Neural crest cell (in vitro differentiated cells): ENCODE measurements at regions not wholly inside any gene's neighbourhood (a gene's known extent, or its start where the extent isn't known, plus 50 kb on each side); places are given as distances from the start of the nearest gene placed in this dataset.

Experiments used
- DNase-seq: peaks from one replicate; pipeline ENCODE4 v3.0.0; 2021; ENCODE audit warnings: low read depth, mixed read lengths, low spot score
- H3K27ac Mint-ChIP-seq: one replicate; pipeline ENCODE4 v1.8.0; 2021; ENCODE audit warnings: mild to moderate bottlenecking, mixed read lengths; ENCODE audit not compliant: unreplicated experiment
- H3K27me3 Mint-ChIP-seq: 2 replicates; pipeline ENCODE4 v1.8.0; 2021; ENCODE audit warnings: low read depth, mild to moderate bottlenecking, mixed read lengths
- H3K36me3 Mint-ChIP-seq: 2 replicates; pipeline ENCODE4 v1.8.0; 2021; ENCODE audit warnings: low read depth, mild to moderate bottlenecking, mixed read lengths
- H3K4me1 Mint-ChIP-seq: 2 replicates; pipeline ENCODE4 v1.8.0; 2021; ENCODE audit warnings: mixed read lengths
- H3K4me3 Mint-ChIP-seq: one replicate; pipeline ENCODE4 v1.8.0; 2021; ENCODE audit warnings: mild to moderate bottlenecking, mixed read lengths
- H3K9me3 Mint-ChIP-seq: 2 replicates; pipeline ENCODE4 v1.8.0; 2021; ENCODE audit warnings: mixed read lengths
- CTCF ChIP-seq: fragments of 200-600 bp; sonication (generic); conservative IDR thresholded peaks from 2 replicates; pipeline ENCODE4 v1.5.0; 2021; ENCODE audit warnings: antibody characterized with exemption, mild to moderate bottlenecking

GRCh38 chr5:26227245-26227644 is 811.1 kb downstream of the CDH9 start:
- H3K4me3 Mint-ChIP-seq: no peak overlapping the region
- TF ChIP-seq CTCF: no peak
- no peaks in the 10 kb centered on the region for H3K27me3 Mint-ChIP-seq
- no peaks in the 10 kb centered on the region for H3K4me1 Mint-ChIP-seq
- DNase-seq: no peak
- H3K9me3 Mint-ChIP-seq: peaks cover 14% of the 10 kb centered on the region
- H3K27ac Mint-ChIP-seq: no peak overlapping the region
- peaks cover 24% of the 10 kb centered on the region for H3K36me3 Mint-ChIP-seq

- H3K4me1 Mint-ChIP-seq: no peaks in the 10 kb centered on the region
- TF ChIP-seq CTCF: no peak
- no peak overlapping the region for H3K27ac Mint-ChIP-seq
- H3K27me3 Mint-ChIP-seq: no peaks in the 10 kb centered on the region
- DNase-seq: no peak
- no peaks in the 10 kb centered on the region for H3K36me3 Mint-ChIP-seq
- H3K9me3 Mint-ChIP-seq: no peaks in the 10 kb centered on the region
- no peak overlapping the region for H3K4me3 Mint-ChIP-seq
Measured at GRCh38 chr5:26205121-26205520, 833.3 kb downstream of the CDH9 start.

DNA sequence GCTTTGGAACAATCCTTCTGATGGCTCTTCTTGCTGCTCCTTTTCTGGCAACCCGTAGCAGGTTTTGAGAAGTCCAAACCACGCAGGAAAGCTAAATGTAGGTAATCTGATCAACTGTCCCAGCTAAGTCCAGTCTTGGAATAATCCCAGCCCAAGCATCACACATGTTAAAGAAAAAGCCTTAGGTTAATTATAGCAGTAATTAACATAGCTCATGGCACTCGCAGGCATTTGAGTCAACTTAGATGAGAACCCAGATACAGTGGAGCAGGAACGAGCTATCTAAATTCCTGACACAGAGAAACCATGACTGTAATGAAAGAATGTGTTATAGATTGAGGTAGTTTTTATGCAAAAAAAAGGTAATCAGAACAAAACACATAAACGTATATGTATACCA is 844.8 kb downstream of the CDH9 start:
- H3K4me1 Mint-ChIP-seq: no peaks in the 10 kb centered on the region
- H3K36me3 Mint-ChIP-seq: no peaks in the 10 kb centered on the region
- no peak overlapping the region for H3K27ac Mint-ChIP-seq
- no peak for DNase-seq
- no peak for TF ChIP-seq CTCF
- no peak overlapping the region for H3K4me3 Mint-ChIP-seq
- no peaks in the 10 kb centered on the region for H3K27me3 Mint-ChIP-seq
- H3K9me3 Mint-ChIP-seq: no peaks in the 10 kb centered on the region

GRCh38 chr5:26192486-26192885 is 845.9 kb downstream of the CDH9 start:
- no peak for TF ChIP-seq CTCF
- Mint-ChIP-seq H3K4me3 (no peak overlapping the region), H3K9me3 (no peaks in the 10 kb centered on the region), H3K27me3 (no peaks in the 10 kb centered on the region), H3K36me3 (no peaks in the 10 kb centered on the region), H3K4me1 (no peaks in the 10 kb centered on the region), H3K27ac (no peak overlapping the region)
- DNase-seq: no peak

GRCh38 chr5:26181582-26181981 is 856.8 kb downstream of the CDH9 start:
- Mint-ChIP-seq H3K4me3 (no peak overlapping the region), H3K27ac (no peak overlapping the region), H3K4me1 (no peaks in the 10 kb centered on the region), H3K36me3 (no peaks in the 10 kb centered on the region), H3K27me3 (no peaks in the 10 kb centered on the region), H3K9me3 (peaks cover 2% of the 10 kb centered on the region)
- TF ChIP-seq CTCF: no peak
- no peak for DNase-seq

DNA sequence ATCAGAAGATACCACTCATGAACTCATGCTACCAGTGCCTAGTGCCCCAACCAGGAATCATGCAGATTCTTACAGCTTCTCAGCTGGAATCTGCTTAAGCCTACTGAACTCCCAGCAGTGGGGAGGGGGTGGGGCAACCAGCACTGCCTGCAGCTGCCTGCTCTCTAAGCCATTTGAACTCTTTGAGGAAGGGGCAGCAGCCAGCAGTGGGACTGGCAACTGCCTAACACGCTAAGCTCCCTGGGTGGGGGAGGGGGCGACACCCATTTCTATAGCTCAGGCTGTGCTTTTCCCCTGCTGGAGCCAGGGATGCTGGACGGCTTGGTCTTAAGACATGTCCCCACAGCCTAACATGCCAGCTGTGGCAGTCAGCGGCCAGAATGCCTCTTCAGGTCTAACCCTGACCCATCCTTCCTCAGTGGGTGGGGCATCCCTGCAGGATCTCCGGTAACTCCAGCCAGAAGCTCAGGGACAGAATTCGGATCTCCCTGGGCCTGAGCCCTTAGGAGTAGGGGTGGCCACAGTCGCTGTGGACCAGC is 889.7 kb downstream of the CDH9 start:
- Mint-ChIP-seq H3K4me3 (no peak overlapping the region), H3K27ac (no peak overlapping the region), H3K9me3 (peaks cover 13% of the 10 kb centered on the region), H3K27me3 (no peaks in the 10 kb centered on the region), H3K36me3 (peaks cover 7% of the 10 kb centered on the region), H3K4me1 (peaks cover 4% of the 10 kb centered on the region)
- no peak for TF ChIP-seq CTCF
- no peak for DNase-seq
